Right atrium auricular region (tissue), 2 donors: ENCODE measurements at regions not wholly inside any gene's neighbourhood (a gene's known extent, or its start where the extent isn't known, plus 50 kb on each side); places are given as distances from the start of the nearest gene placed in this dataset.

Experiments used
- DNase-seq: peaks from one replicate; pipeline ENCODE4 v3.0.0-alpha.2; 2019; ENCODE audit warnings: low spot score
- H3K27ac ChIP-seq, 2 donors: fragments of 200-600 bp; sonication (generic); 1 replicate in 1 of 2; 2 replicates in 1 of 2; pipeline ENCODE4 v1.5.1; 2016 to 2019
- H3K27me3 ChIP-seq, 2 donors: fragments of 200-600 bp; sonication (generic); one replicate each; pipeline versions ENCODE4 v1.5.1 to v1.6.0; 2017 to 2019
- H3K36me3 ChIP-seq: fragments of 200-600 bp; sonication (generic); one replicate; pipeline ENCODE4 v1.5.1; 2016
- H3K4me1 ChIP-seq, 2 donors: fragments of 200-600 bp; sonication (generic); one replicate each; pipeline versions ENCODE4 v1.5.1 to v1.6.0; 2017 to 2019
- H3K4me3 ChIP-seq, 2 donors: fragments of 200-600 bp; sonication (generic); 1 replicate in 1 of 2; 2 replicates in 1 of 2; pipeline ENCODE4 v1.5.1; 2017 to 2019; ENCODE audit warnings: mild to moderate bottlenecking in 1 of 2, moderate library complexity in 1 of 2
- H3K9me3 ChIP-seq, 2 donors: fragments of 200-600 bp; sonication (generic); one replicate each; pipeline ENCODE4 v1.5.1; 2019
- CTCF ChIP-seq, 2 donors: fragments of 200-600 bp; sonication (generic); IDR thresholded peaks; one replicate each; pipeline ENCODE4 v1.5.1; 2019; ENCODE audit warnings: antibody characterized with exemption in 2 of 2

GRCh38 chr16:77033516-77033915 lies 157.5 kb upstream of the MON1B start:
- Histone ChIP-seq H3K27ac (no peak overlapping the region), H3K27me3 (no peaks in the 10 kb centered on the region), H3K4me1 (no peaks in the 10 kb centered on the region), H3K36me3 (no peaks in the 10 kb centered on the region), H3K4me3 (no peak overlapping the region), H3K9me3 (no peaks in the 10 kb centered on the region)
- no peak for TF ChIP-seq CTCF (IDR thresholded peaks at IDR 0.05)
- DNase-seq, result no peak

- H3K27ac ChIP-seq, result no peak overlapping the region
- TF ChIP-seq CTCF (IDR thresholded peaks at IDR 0.05), result no peak
- H3K27me3 ChIP-seq, result no peaks in the 10 kb centered on the region
- H3K4me3 ChIP-seq, result no peak overlapping the region
- H3K4me1 ChIP-seq, result no peaks in the 10 kb centered on the region
- no peaks in the 10 kb centered on the region for H3K9me3 ChIP-seq
- no peak for DNase-seq
- no peaks in the 10 kb centered on the region for H3K36me3 ChIP-seq
Measured at GRCh38 chr16:77035361-77035760, 155.6 kb upstream of the MON1B start.

GRCh38 chr16:77037696-77038347 lies 153.2 kb upstream of the MON1B start:
- Histone ChIP-seq H3K36me3 (no peaks in the 10 kb centered on the region), H3K27ac (no peak overlapping the region), H3K27me3 (no peaks in the 10 kb centered on the region), H3K9me3 (no peaks in the 10 kb centered on the region), H3K4me3 (no peak overlapping the region), H3K4me1 (no peaks in the 10 kb centered on the region)
- TF ChIP-seq CTCF (IDR thresholded peaks at IDR 0.05), result no peak
- no peak for DNase-seq

GRCh38 chr16:77041468-77041867 lies 149.5 kb upstream of the MON1B start:
- no peaks in the 10 kb centered on the region for H3K9me3 ChIP-seq
- H3K27ac ChIP-seq, result no peak overlapping the region
- no peak for TF ChIP-seq CTCF (IDR thresholded peaks at IDR 0.05)
- no peak overlapping the region for H3K4me3 ChIP-seq
- no peaks in the 10 kb centered on the region for H3K4me1 ChIP-seq
- no peaks in the 10 kb centered on the region for H3K36me3 ChIP-seq
- no peaks in the 10 kb centered on the region for H3K27me3 ChIP-seq
- DNase-seq, result no peak

- H3K9me3 ChIP-seq, result no peaks in the 10 kb centered on the region
Measured at GRCh38 chr16:77043076-77043475, 147.9 kb upstream of the MON1B start.

More at GRCh38 chr16:77043076-77043475, 147.9 kb upstream of the MON1B start:
- no peaks in the 10 kb centered on the region for H3K27me3 ChIP-seq
- no peak overlapping the region for H3K4me3 ChIP-seq
- no peak for DNase-seq
- TF ChIP-seq CTCF (IDR thresholded peaks at IDR 0.05), result peak in 1 of 2 donors; percentile 47
- no peaks in the 10 kb centered on the region for H3K36me3 ChIP-seq
- H3K4me1 ChIP-seq, result no peaks in the 10 kb centered on the region
- H3K27ac ChIP-seq, result no peak overlapping the region
